Natural killer cell (primary cell): ENCODE measurements at regions not wholly inside any gene's neighbourhood (a gene's known extent, or its start where the extent isn't known, plus 50 kb on each side); places are given as distances from the start of the nearest gene placed in this dataset.

ENCODE experiments used
- ATAC-seq, 3 donors: fragments of 150-1000 bp in 2 of 3; fragments of 200-7000 bp in 1 of 3; cut with Tn5 transposase; 1 replicate in 1 of 3; 2 replicates in 2 of 3; pipeline ENCODE4 v1.10.0; 2021; ENCODE audit warnings: mild to moderate bottlenecking in 2 of 3, moderate library complexity in 2 of 3
- DNase-seq, 2 donors: peaks; one replicate each; pipeline versions ENCODE4 v3.0.0 to v3.0.0-alpha.2; 2013 to 2021; ENCODE audit warnings: mixed read lengths in 1 of 2
- H3K27ac ChIP-seq: one replicate; pipeline ENCODE4 v1.5.1; 2013; ENCODE audit warnings: mild to moderate bottlenecking, low read length
- H3K27me3 ChIP-seq: one replicate; pipeline ENCODE4 v1.6.1; 2013; ENCODE audit warnings: low read length; ENCODE audit not compliant: control insufficient read depth, insufficient read depth
- H3K36me3 ChIP-seq: one replicate; pipeline ENCODE4 v1.6.1; 2013; ENCODE audit warnings: low read length; ENCODE audit not compliant: control insufficient read depth, insufficient read depth
- H3K4me1 ChIP-seq: one replicate; pipeline ENCODE4 v1.6.1; 2013; ENCODE audit warnings: low read length; ENCODE audit not compliant: control insufficient read depth, insufficient read depth
- H3K4me3 ChIP-seq: one replicate; pipeline ENCODE4 v1.5.1; 2013; ENCODE audit warnings: low read length
- H3K9me3 ChIP-seq: one replicate; pipeline ENCODE4 v1.6.1; 2013; ENCODE audit warnings: low read length; ENCODE audit not compliant: control insufficient read depth, insufficient read depth
- H3K27ac Mint-ChIP-seq, 2 donors: one replicate each; pipeline ENCODE4 v1.8.0; 2022; ENCODE audit warnings: mild to moderate bottlenecking in 2 of 2, mixed read lengths in 2 of 2, moderate library complexity in 1 of 2
- H3K27me3 Mint-ChIP-seq, 2 donors: one replicate each; pipeline ENCODE4 v1.8.0; 2022; ENCODE audit warnings: low read depth in 2 of 2, mixed read lengths in 2 of 2
- H3K36me3 Mint-ChIP-seq: one replicate; pipeline ENCODE4 v1.8.0; 2022; ENCODE audit warnings: mixed read lengths
- H3K4me1 Mint-ChIP-seq, 2 donors: one replicate each; pipeline ENCODE4 v1.8.0; 2022; ENCODE audit warnings: mixed read lengths in 2 of 2
- H3K4me3 Mint-ChIP-seq: one replicate; pipeline ENCODE4 v1.8.0; 2022; ENCODE audit warnings: mild to moderate bottlenecking, moderate library complexity, mixed read lengths
- H3K9me3 Mint-ChIP-seq, 2 donors: one replicate each; pipeline ENCODE4 v1.8.0; 2022; ENCODE audit warnings: mixed read lengths in 2 of 2
- WGBS: methylation state at CpG from one replicate; pipeline ENCODE4 v1.1.7; 2013; ENCODE audit warnings: missing lambda C conversion rate; ENCODE audit not compliant: insufficient coverage; 5-methylcytosine and 5-hydroxymethylcytosine counted together
- intact Hi-C: fragments of 100-400 bp; cut with micrococcal nuclease; formaldehyde crosslinking; loops from one replicate; pipeline ENCODE4 v1.14.2; 2022
- TF ChIP-seq, protein P1 (sequence below): fragments of 200-600 bp; IDR thresholded peaks from one replicate; pipeline ENCODE4 v1.8.0; 2022; ENCODE audit warnings: antibody characterized with exemption

DNA sequence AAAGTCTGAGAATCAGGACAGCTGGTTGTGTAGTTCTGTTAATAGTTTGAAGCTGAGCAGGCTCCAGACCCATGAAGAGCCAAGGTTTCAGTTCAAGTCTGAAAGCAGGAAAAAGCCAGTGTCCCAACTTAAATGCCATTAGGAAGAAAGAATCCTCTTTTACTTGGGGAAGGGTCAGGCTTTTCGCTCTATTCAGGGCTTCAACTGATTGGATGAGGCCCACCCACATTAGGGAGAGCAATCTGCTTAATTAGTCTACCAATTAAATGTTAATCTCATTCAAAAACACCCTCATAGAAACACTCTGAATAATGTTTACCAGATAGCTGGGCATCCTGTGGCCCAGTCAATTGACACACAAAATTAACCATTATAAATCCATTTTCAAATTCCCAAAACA is 462.2 kb downstream of the EPM2A start:
- Mint-ChIP-seq H3K9me3 (peaks cover 0 to 4% of the 10 kb centered on the region in 2 donors), H3K4me1 (no peaks in the 10 kb centered on the region), H3K36me3 (no peaks in the 10 kb centered on the region), H3K27me3 (no peaks in the 10 kb centered on the region), H3K27ac (no peak overlapping the region), H3K4me3 (no peak overlapping the region)
- H3K9me3 ChIP-seq, result no peaks in the 10 kb centered on the region
- no peaks in the 10 kb centered on the region for H3K36me3 ChIP-seq
- no peaks in the 10 kb centered on the region for H3K27me3 ChIP-seq
- H3K4me1 ChIP-seq, result no peaks in the 10 kb centered on the region
- WGBS, result 75% methylated on average over 1 of the region's 1 CpG
- no peak for DNase-seq
- TF ChIP-seq, protein P1, sequence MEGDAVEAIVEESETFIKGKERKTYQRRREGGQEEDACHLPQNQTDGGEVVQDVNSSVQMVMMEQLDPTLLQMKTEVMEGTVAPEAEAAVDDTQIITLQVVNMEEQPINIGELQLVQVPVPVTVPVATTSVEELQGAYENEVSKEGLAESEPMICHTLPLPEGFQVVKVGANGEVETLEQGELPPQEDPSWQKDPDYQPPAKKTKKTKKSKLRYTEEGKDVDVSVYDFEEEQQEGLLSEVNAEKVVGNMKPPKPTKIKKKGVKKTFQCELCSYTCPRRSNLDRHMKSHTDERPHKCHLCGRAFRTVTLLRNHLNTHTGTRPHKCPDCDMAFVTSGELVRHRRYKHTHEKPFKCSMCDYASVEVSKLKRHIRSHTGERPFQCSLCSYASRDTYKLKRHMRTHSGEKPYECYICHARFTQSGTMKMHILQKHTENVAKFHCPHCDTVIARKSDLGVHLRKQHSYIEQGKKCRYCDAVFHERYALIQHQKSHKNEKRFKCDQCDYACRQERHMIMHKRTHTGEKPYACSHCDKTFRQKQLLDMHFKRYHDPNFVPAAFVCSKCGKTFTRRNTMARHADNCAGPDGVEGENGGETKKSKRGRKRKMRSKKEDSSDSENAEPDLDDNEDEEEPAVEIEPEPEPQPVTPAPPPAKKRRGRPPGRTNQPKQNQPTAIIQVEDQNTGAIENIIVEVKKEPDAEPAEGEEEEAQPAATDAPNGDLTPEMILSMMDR, result no peak
- intact Hi-C loops, result no loop called here
- no peak overlapping the region for H3K4me3 ChIP-seq
- no peak overlapping the region for H3K27ac ChIP-seq
- no peak for ATAC-seq

- Histone ChIP-seq H3K27me3 (no peaks in the 10 kb centered on the region), H3K36me3 (no peaks in the 10 kb centered on the region), H3K4me3 (no peak overlapping the region), H3K4me1 (no peaks in the 10 kb centered on the region), H3K9me3 (no peaks in the 10 kb centered on the region), H3K27ac (no peak overlapping the region)
- Mint-ChIP-seq H3K9me3 (peaks cover 2 to 4% of the 10 kb centered on the region in 2 donors), H3K4me3 (no peak overlapping the region), H3K27ac (no peak overlapping the region), H3K27me3 (no peaks in the 10 kb centered on the region), H3K4me1 (no peaks in the 10 kb centered on the region), H3K36me3 (no peaks in the 10 kb centered on the region)
- DNase-seq, result no peak
- intact Hi-C loops, result no loop called here
- TF ChIP-seq, protein P1, result no peak
- no CpG with 5 or more reads among the region's 1 CpG for WGBS
- ATAC-seq, result no peak
Observed at GRCh38 chr6:145274083-145274482, 461.2 kb downstream of the EPM2A start.

DNA sequence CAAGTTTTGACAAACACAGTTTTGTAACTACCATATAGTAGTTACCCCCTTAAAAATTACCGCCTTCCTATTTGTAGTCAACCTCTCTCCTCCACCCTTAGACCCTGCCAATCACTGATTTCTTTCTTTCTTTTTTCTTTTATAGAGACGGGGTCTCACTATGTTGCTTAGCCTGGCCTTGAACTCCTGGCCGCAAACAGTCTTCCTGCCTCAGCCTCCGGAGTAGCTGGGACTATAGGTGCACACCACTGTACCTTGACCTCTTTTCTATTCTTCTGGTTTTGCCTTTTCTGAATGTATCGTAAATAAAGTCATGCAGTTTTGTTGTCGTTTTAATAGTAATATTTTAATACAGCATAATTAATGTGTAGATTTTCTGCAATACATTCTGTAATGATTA is 460.3 kb downstream of the EPM2A start:
- no peak for ATAC-seq
- Mint-ChIP-seq H3K27me3 (no peaks in the 10 kb centered on the region), H3K4me3 (no peak overlapping the region), H3K36me3 (no peaks in the 10 kb centered on the region), H3K27ac (no peak overlapping the region), H3K4me1 (no peaks in the 10 kb centered on the region), H3K9me3 (peaks cover 2 to 4% of the 10 kb centered on the region in 2 donors)
- Histone ChIP-seq H3K36me3 (no peaks in the 10 kb centered on the region), H3K4me3 (no peak overlapping the region), H3K27me3 (no peaks in the 10 kb centered on the region), H3K27ac (no peak overlapping the region), H3K9me3 (no peaks in the 10 kb centered on the region), H3K4me1 (no peaks in the 10 kb centered on the region)
- TF ChIP-seq, protein P1, result no peak
- WGBS, result 92% methylated on average over 4 of the region's 6 CpGs
- no peak for DNase-seq
- intact Hi-C loops, result no loop called here

- WGBS, result no CpG with 5 or more reads among the region's 1 CpG
- intact Hi-C loops, result no loop called here
Observed at GRCh38 chr6:145275787-145276186, 459.5 kb downstream of the EPM2A start.

More at GRCh38 chr6:145275787-145276186, 459.5 kb downstream of the EPM2A start:
- no peaks in the 10 kb centered on the region for H3K27me3 Mint-ChIP-seq
- peaks cover 2 to 7% of the 10 kb centered on the region in 2 donors for H3K9me3 Mint-ChIP-seq
- Histone ChIP-seq H3K9me3 (no peaks in the 10 kb centered on the region), H3K27ac (no peak overlapping the region), H3K36me3 (no peaks in the 10 kb centered on the region), H3K4me3 (no peak overlapping the region), H3K27me3 (no peaks in the 10 kb centered on the region), H3K4me1 (no peaks in the 10 kb centered on the region)
- ATAC-seq (no peak), DNase-seq (no peak)
- no peak overlapping the region for H3K27ac Mint-ChIP-seq
- H3K36me3 Mint-ChIP-seq, result no peaks in the 10 kb centered on the region
- TF ChIP-seq, protein P1, result no peak
- no peaks in the 10 kb centered on the region for H3K4me1 Mint-ChIP-seq
- no peak overlapping the region for H3K4me3 Mint-ChIP-seq
